ENCODE measurements at regions not wholly inside any gene's neighbourhood (a gene's known extent, or its start where the extent isn't known, plus 50 kb on each side); places are given as distances from the start of the nearest gene placed in this dataset.

- DNase-seq: no peak
- H3K4me1 ChIP-seq (ENCODE audit: insufficient read depth, low read length): no peaks in the 10 kb centered on the region
- no peak overlapping the region for H3K56ac ChIP-seq (ENCODE audit: insufficient read length, low read depth, low read length)
- H2BK5ac ChIP-seq (ENCODE audit: insufficient read length, low read length): no peak overlapping the region
- H3K9ac ChIP-seq (ENCODE audit: extremely low read depth, insufficient read length, low read length): no peak overlapping the region
- no peak overlapping the region for H2BK12ac ChIP-seq (ENCODE audit: insufficient read length, low read depth, low read length)
- no peak overlapping the region for H3K23ac ChIP-seq (ENCODE audit: insufficient read length, low read depth, low read length)
- WGBS (ENCODE audit: extremely low coverage, insufficient read length, low lambda C conversion rate): no CpG with 5 or more reads among the region's 1 CpG
- H3K27me3 Mint-ChIP-seq (ENCODE audit: low read depth): 0 out of 2 replicates have a peak, but pooled peaks cover 2% of the 10 kb centered on the region
- no peaks in the 10 kb centered on the region for H3K9me3 Mint-ChIP-seq
- no peak overlapping the region for H4K91ac ChIP-seq (ENCODE audit: insufficient read length, low read depth, low read length)
- H3K79me1 ChIP-seq (ENCODE audit: insufficient read depth, low read depth, low read length, poor library complexity, severe bottlenecking): no peaks in the 10 kb centered on the region
- H3K27me3 ChIP-seq (ENCODE audit: insufficient read depth, low read length): no peaks in the 10 kb centered on the region
- H3K9me3 ChIP-seq (ENCODE audit: control insufficient read depth, low read depth, low read length): no peaks in the 10 kb centered on the region
- 0 out of 7 replicates have a peak, but pooled peaks cover 0 to 4% (median 0%) of the 10 kb centered on the region in 3 experiments for H3K36me3 Mint-ChIP-seq (ENCODE audit: insufficient read depth in 1 of 3, low read depth in 3 of 3)
- no peak overlapping the region for H2BK120ac ChIP-seq (ENCODE audit: low read depth, low read length, poor library complexity, severe bottlenecking)
- no peak overlapping the region for H3K27ac Mint-ChIP-seq
- peaks cover 7 to 9% of the 10 kb centered on the region in 2 experiments for H3K4me1 Mint-ChIP-seq
- H2BK20ac ChIP-seq (ENCODE audit: low read depth, low read length, poor library complexity, severe bottlenecking): no peak overlapping the region
- no peaks in the 10 kb centered on the region for H3K79me2 ChIP-seq (ENCODE audit: insufficient read depth, low read length)
- no peak overlapping the region for H3K4ac ChIP-seq (ENCODE audit: low read depth, low read length)
- H3K18ac ChIP-seq (ENCODE audit: insufficient read length, low read depth, low read length): no peak overlapping the region
- H3K4me2 ChIP-seq (ENCODE audit: insufficient read depth, insufficient read length, low read length): no peak overlapping the region
- H2BK15ac ChIP-seq (ENCODE audit: low read depth, low read length): no peak overlapping the region
- no peak overlapping the region for H3T11ph ChIP-seq (ENCODE audit: low read length)
- no peaks in the 10 kb centered on the region for H3K23me2 ChIP-seq (ENCODE audit: insufficient read length, low read depth, low read length, poor library complexity, severe bottlenecking)
- TF ChIP-seq, protein P1, sequence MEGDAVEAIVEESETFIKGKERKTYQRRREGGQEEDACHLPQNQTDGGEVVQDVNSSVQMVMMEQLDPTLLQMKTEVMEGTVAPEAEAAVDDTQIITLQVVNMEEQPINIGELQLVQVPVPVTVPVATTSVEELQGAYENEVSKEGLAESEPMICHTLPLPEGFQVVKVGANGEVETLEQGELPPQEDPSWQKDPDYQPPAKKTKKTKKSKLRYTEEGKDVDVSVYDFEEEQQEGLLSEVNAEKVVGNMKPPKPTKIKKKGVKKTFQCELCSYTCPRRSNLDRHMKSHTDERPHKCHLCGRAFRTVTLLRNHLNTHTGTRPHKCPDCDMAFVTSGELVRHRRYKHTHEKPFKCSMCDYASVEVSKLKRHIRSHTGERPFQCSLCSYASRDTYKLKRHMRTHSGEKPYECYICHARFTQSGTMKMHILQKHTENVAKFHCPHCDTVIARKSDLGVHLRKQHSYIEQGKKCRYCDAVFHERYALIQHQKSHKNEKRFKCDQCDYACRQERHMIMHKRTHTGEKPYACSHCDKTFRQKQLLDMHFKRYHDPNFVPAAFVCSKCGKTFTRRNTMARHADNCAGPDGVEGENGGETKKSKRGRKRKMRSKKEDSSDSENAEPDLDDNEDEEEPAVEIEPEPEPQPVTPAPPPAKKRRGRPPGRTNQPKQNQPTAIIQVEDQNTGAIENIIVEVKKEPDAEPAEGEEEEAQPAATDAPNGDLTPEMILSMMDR (conservative IDR thresholded peaks at IDR 0.05): no peak
- no peak overlapping the region for H3K27ac ChIP-seq (ENCODE audit: insufficient read length, low read depth, low read length)
- H4K20me1 ChIP-seq (ENCODE audit: control insufficient read depth, insufficient read depth, insufficient read length): no peaks in the 10 kb centered on the region
- no peak overlapping the region for H2AK5ac ChIP-seq (ENCODE audit: insufficient read length, low read length)
- H3K4me3 Mint-ChIP-seq: no peak overlapping the region
- no peak overlapping the region for H4K8ac ChIP-seq (replicated peaks; ENCODE audit: insufficient read length, low read depth, low read length)
- no peak overlapping the region for H3K14ac ChIP-seq (ENCODE audit: insufficient read depth, low read length)
- no peak overlapping the region for H4K5ac ChIP-seq (ENCODE audit: insufficient read length, low read depth, low read length)
- H2AFZ ChIP-seq (ENCODE audit: low read length): no peak overlapping the region
These were observed 134.1 kb upstream of the PRNP start for GRCh38 chr20:4552075-4552640.

All from H9 (cell line).